ENCODE measurements at regions not wholly inside any gene's neighbourhood (a gene's known extent, or its start where the extent isn't known, plus 50 kb on each side); places are given as distances from the start of the nearest gene placed in this dataset.

GRCh38 chr7:24192691-24193090 is 91.3 kb upstream of the NPY start:
- Histone ChIP-seq H3K4me3 (ENCODE audit: low read length) (no peak overlapping the region), H2AFZ (ENCODE audit: low read depth, low read length) (no peak overlapping the region), H3K79me2 (replicated peaks; ENCODE audit: insufficient read depth, low read length) (no peaks in the 10 kb centered on the region), H3F3A (ENCODE audit: insufficient read depth, low read length, poor library complexity, severe bottlenecking) (no peaks in the 10 kb centered on the region), H3K9me3 (ENCODE audit: low read length) (no peaks in the 10 kb centered on the region), H3K36me3 (ENCODE audit: insufficient read depth, low read length) (no peaks in the 10 kb centered on the region), H4K20me1 (ENCODE audit: insufficient read depth) (no peaks in the 10 kb centered on the region), H3K9me2 (ENCODE audit: insufficient read depth, low read length) (no peaks in the 10 kb centered on the region), H3K4me2 (ENCODE audit: low read length) (no peak overlapping the region), H3K9ac (ENCODE audit: low read length) (no peak overlapping the region), H3K27ac (ENCODE audit: low read length) (no peak overlapping the region), H3K27me3 (ENCODE audit: insufficient read depth, low read depth, low read length) (no peaks in the 10 kb centered on the region)
- TF ChIP-seq MXI1 (conservative IDR thresholded peaks at IDR 0.05; ENCODE audit: poor library complexity, severe bottlenecking) = no peak
- TF ChIP-seq SMC3 (conservative IDR thresholded peaks at IDR 0.05; ENCODE audit: poor library complexity) = no peak
- no peak for TF ChIP-seq CTCF (IDR thresholded peaks at IDR 0.05; ENCODE audit: poor library complexity, severe bottlenecking)
- TF ChIP-seq TAF1 (IDR thresholded peaks at IDR 0.05; ENCODE audit: low read depth) = no peak
- no peak for TF ChIP-seq POLR2AphosphoS5 (IDR thresholded peaks at IDR 0.05)
- no peak for TF ChIP-seq EP300 (conservative IDR thresholded peaks at IDR 0.05; ENCODE audit: poor library complexity, severe bottlenecking)
- TF ChIP-seq EZH2 (IDR thresholded peaks at IDR 0.05; ENCODE audit: borderline replicate concordance, insufficient read depth, low read length, poor library complexity, severe bottlenecking) = no peak

- no peak overlapping the region for H3K9ac ChIP-seq (ENCODE audit: low read length)
- H3K79me2 ChIP-seq (replicated peaks; ENCODE audit: insufficient read depth, low read length) = no peaks in the 10 kb centered on the region
- no peaks in the 10 kb centered on the region for H3K9me2 ChIP-seq (ENCODE audit: insufficient read depth, low read length)
- H3K9me3 ChIP-seq (ENCODE audit: low read length) = no peaks in the 10 kb centered on the region
- H3K27ac ChIP-seq (ENCODE audit: low read length) = no peak overlapping the region
- H3K36me3 ChIP-seq (ENCODE audit: insufficient read depth, low read length) = no peaks in the 10 kb centered on the region
- no peak overlapping the region for H3K4me3 ChIP-seq (ENCODE audit: low read length)
- no peak overlapping the region for H2AFZ ChIP-seq (ENCODE audit: low read depth, low read length)
- TF ChIP-seq CTCF (IDR thresholded peaks at IDR 0.05; ENCODE audit: poor library complexity, severe bottlenecking) (no peak), RAD21 (conservative IDR thresholded peaks at IDR 0.05) (no peak), MXI1 (conservative IDR thresholded peaks at IDR 0.05; ENCODE audit: poor library complexity, severe bottlenecking) (no peak), REST (IDR thresholded peaks at IDR 0.05; ENCODE audit: borderline replicate concordance) (no peak), EP300 (conservative IDR thresholded peaks at IDR 0.05; ENCODE audit: poor library complexity, severe bottlenecking) (no peak), SMC3 (conservative IDR thresholded peaks at IDR 0.05; ENCODE audit: poor library complexity) (no peak)
- H4K20me1 ChIP-seq (ENCODE audit: insufficient read depth) = no peaks in the 10 kb centered on the region
- no peaks in the 10 kb centered on the region for H3K27me3 ChIP-seq (ENCODE audit: insufficient read depth, low read depth, low read length)
- no peak overlapping the region for H3K4me2 ChIP-seq (ENCODE audit: low read length)
- peaks cover 3% of the 10 kb centered on the region for H3F3A ChIP-seq (ENCODE audit: insufficient read depth, low read length, poor library complexity, severe bottlenecking)
Measured at GRCh38 chr7:24197852-24198251, 86.1 kb upstream of the NPY start.
